WTC11 (cell line): ENCODE measurements at regions not wholly inside any gene's neighbourhood (a gene's known extent, or its start where the extent isn't known, plus 50 kb on each side); places are given as distances from the start of the nearest gene placed in this dataset.

Source experiments
- ATAC-seq: fragments of 200-7000 bp; cut with Tn5 transposase; 2 replicates; pipeline ENCODE4 v1.10.0; 2021; ENCODE audit warnings: mild to moderate bottlenecking, moderate library complexity
- CTCF ChIA-PET: fragments of 300-600 bp; sonication (Branson Sonifier 250); formaldehyde crosslinking; loops from one replicate; lab custom pipeline; 2021; ENCODE audit warnings: antibody characterized with exemption; lab: Charles Lee
- POLR2A ChIA-PET: fragments of 350-600 bp; sonication (Branson Sonifier 250); formaldehyde crosslinking; loops from one replicate; lab custom pipeline; 2021; ENCODE audit warnings: antibody characterized with exemption; lab: Charles Lee
- DNase-seq: peaks from one replicate; pipeline ENCODE4 v3.0.0; 2021; ENCODE audit warnings: low spot score
- H3K27ac Mint-ChIP-seq: 2 replicates; pipeline ENCODE4 v1.8.0; 2021; ENCODE audit warnings: mixed read lengths
- H3K27me3 Mint-ChIP-seq: 2 replicates; pipeline ENCODE4 v1.8.0; 2021; ENCODE audit warnings: low read depth, mild to moderate bottlenecking, moderate library complexity, mixed read lengths
- H3K36me3 Mint-ChIP-seq: 2 replicates; pipeline ENCODE4 v1.8.0; 2021; ENCODE audit warnings: mixed read lengths
- H3K4me1 Mint-ChIP-seq: 2 replicates; pipeline ENCODE4 v1.8.0; 2022; ENCODE audit warnings: mixed read lengths
- H3K4me3 Mint-ChIP-seq: 2 replicates; pipeline ENCODE4 v1.8.0; 2021; ENCODE audit warnings: mild to moderate bottlenecking, moderate library complexity, mixed read lengths
- H3K9me3 Mint-ChIP-seq: 2 replicates; pipeline ENCODE4 v1.8.0; 2021; ENCODE audit warnings: mixed read lengths
- EMX1 ChIP-seq: fragments of 250-450 bp; sonication (Bioruptor Pico); IDR thresholded peaks from 2 replicates; pipeline ENCODE4 v1.8.0; 2021; ENCODE audit warnings: mild to moderate bottlenecking
- FOXK1 ChIP-seq: sonication (generic); formaldehyde crosslinking; IDR thresholded peaks from 2 replicates; pipeline ENCODE4 v1.8.0; 2022; ENCODE audit warnings: mild to moderate bottlenecking, moderate library complexity, missing genetic modification reagents
- FOXP1 ChIP-seq: sonication (generic); formaldehyde crosslinking; IDR thresholded peaks from 2 replicates; pipeline ENCODE4 v1.8.0; 2022; ENCODE audit warnings: missing genetic modification reagents, mild to moderate bottlenecking, moderate library complexity, borderline replicate concordance
- GRHL2 ChIP-seq: fragments of 250-450 bp; sonication (Bioruptor Pico); IDR thresholded peaks from 2 replicates; pipeline ENCODE4 v1.8.0; 2022; ENCODE audit warnings: mild to moderate bottlenecking, moderate library complexity; ENCODE audit not compliant: insufficient replicate concordance, severe bottlenecking
- JUN ChIP-seq: sonication (generic); formaldehyde crosslinking; IDR thresholded peaks from 2 replicates; pipeline ENCODE4 v1.8.0; 2023; ENCODE audit warnings: mild to moderate bottlenecking, missing genetic modification reagents
- MXD4 ChIP-seq: fragments of 250-450 bp; sonication (Bioruptor Pico); IDR thresholded peaks from 2 replicates; pipeline ENCODE4 v1.8.0; 2021; ENCODE audit warnings: mild to moderate bottlenecking, moderate library complexity, borderline replicate concordance
- SMAD3 ChIP-seq: sonication (generic); formaldehyde crosslinking; IDR thresholded peaks from 2 replicates; pipeline ENCODE4 v1.8.0; 2022; ENCODE audit warnings: missing genetic modification reagents, mild to moderate bottlenecking, borderline replicate concordance
- SMAD4 ChIP-seq: sonication (generic); formaldehyde crosslinking; IDR thresholded peaks from 2 replicates; pipeline ENCODE4 v1.8.0; 2022; ENCODE audit warnings: mild to moderate bottlenecking, missing genetic modification reagents
- SOX15 ChIP-seq: fragments of 250-450 bp; sonication (Bioruptor Pico); IDR thresholded peaks from 2 replicates; pipeline ENCODE4 v1.9.0; 2021; ENCODE audit warnings: mild to moderate bottlenecking
- SP1 ChIP-seq: sonication (generic); formaldehyde crosslinking; conservative IDR thresholded peaks from 2 replicates; pipeline ENCODE4 v1.8.1; 2022; ENCODE audit warnings: missing genetic modification reagents
- TP53 ChIP-seq: sonication (generic); formaldehyde crosslinking; IDR thresholded peaks from 2 replicates; pipeline ENCODE4 v1.8.1; 2023; ENCODE audit warnings: mild to moderate bottlenecking, missing genetic modification reagents
- ZBTB21 ChIP-seq: sonication (generic); formaldehyde crosslinking; IDR thresholded peaks from 2 replicates; pipeline ENCODE4 v1.8.1; 2023; ENCODE audit warnings: mild to moderate bottlenecking, missing genetic modification reagents, borderline replicate concordance
- TF ChIP-seq, protein P1 (sequence below): sonication (generic); formaldehyde crosslinking; IDR thresholded peaks from 2 replicates; pipeline ENCODE4 v1.8.0; 2023; ENCODE audit warnings: missing genetic modification reagents
- TF ChIP-seq, protein P2 (sequence below): sonication (generic); formaldehyde crosslinking; IDR thresholded peaks from 2 replicates; pipeline ENCODE4 v1.8.1; 2022; ENCODE audit warnings: mild to moderate bottlenecking, missing genetic modification reagents, moderate library complexity, borderline replicate concordance
- TF ChIP-seq, protein P3 (sequence below): fragments of 250-450 bp; sonication (Bioruptor Pico); IDR thresholded peaks from 2 replicates; pipeline ENCODE4 v1.9.0; 2021; ENCODE audit warnings: mild to moderate bottlenecking
- TF ChIP-seq, protein P4 (sequence below): sonication (generic); formaldehyde crosslinking; IDR thresholded peaks from 2 replicates; pipeline ENCODE4 v1.8.1; 2022; ENCODE audit warnings: mild to moderate bottlenecking, moderate library complexity, missing genetic modification reagents
- TF ChIP-seq, protein P5 (sequence below): sonication (generic); formaldehyde crosslinking; IDR thresholded peaks from 2 replicates; pipeline ENCODE4 v1.8.0; 2023; ENCODE audit warnings: mild to moderate bottlenecking, missing genetic modification reagents

DNA sequence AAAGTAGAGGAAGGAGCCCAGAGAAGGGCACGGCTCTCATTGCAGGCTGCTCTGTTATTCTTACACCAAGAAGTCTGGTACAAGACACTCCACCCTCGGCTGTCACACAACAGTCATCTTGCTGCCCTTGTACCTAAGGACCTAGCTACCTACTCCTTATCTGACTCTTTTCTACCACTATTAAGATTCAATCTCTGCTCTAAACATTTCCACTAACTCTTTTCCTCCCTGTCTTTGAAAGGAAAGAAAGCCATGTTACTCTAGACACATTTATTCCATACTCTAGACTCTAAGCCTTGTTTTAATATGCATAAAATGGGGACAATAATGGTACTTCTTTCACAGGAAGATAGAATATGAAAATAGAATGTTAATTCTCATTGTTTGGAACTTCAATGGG, 73.3 kb upstream of the C3orf49 start:
- POLR2A ChIA-PET = no interaction called here
- ATAC-seq (no peak), DNase-seq (no peak)
- H3K4me3 Mint-ChIP-seq = no peak overlapping the region
- CTCF ChIA-PET = no interaction called here
- H3K36me3 Mint-ChIP-seq = no peaks in the 10 kb centered on the region
- TF ChIP-seq SMAD3 (CRISPR knock-in tag) = no peak
- TF ChIP-seq, protein P1, sequence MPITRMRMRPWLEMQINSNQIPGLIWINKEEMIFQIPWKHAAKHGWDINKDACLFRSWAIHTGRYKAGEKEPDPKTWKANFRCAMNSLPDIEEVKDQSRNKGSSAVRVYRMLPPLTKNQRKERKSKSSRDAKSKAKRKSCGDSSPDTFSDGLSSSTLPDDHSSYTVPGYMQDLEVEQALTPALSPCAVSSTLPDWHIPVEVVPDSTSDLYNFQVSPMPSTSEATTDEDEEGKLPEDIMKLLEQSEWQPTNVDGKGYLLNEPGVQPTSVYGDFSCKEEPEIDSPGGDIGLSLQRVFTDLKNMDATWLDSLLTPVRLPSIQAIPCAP (CRISPR knock-in tag) = no peak
- TF ChIP-seq, protein P2, sequence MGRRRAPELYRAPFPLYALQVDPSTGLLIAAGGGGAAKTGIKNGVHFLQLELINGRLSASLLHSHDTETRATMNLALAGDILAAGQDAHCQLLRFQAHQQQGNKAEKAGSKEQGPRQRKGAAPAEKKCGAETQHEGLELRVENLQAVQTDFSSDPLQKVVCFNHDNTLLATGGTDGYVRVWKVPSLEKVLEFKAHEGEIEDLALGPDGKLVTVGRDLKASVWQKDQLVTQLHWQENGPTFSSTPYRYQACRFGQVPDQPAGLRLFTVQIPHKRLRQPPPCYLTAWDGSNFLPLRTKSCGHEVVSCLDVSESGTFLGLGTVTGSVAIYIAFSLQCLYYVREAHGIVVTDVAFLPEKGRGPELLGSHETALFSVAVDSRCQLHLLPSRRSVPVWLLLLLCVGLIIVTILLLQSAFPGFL (CRISPR knock-in tag) = no peak
- no peak for TF ChIP-seq ZBTB21
- TF ChIP-seq, protein P3, sequence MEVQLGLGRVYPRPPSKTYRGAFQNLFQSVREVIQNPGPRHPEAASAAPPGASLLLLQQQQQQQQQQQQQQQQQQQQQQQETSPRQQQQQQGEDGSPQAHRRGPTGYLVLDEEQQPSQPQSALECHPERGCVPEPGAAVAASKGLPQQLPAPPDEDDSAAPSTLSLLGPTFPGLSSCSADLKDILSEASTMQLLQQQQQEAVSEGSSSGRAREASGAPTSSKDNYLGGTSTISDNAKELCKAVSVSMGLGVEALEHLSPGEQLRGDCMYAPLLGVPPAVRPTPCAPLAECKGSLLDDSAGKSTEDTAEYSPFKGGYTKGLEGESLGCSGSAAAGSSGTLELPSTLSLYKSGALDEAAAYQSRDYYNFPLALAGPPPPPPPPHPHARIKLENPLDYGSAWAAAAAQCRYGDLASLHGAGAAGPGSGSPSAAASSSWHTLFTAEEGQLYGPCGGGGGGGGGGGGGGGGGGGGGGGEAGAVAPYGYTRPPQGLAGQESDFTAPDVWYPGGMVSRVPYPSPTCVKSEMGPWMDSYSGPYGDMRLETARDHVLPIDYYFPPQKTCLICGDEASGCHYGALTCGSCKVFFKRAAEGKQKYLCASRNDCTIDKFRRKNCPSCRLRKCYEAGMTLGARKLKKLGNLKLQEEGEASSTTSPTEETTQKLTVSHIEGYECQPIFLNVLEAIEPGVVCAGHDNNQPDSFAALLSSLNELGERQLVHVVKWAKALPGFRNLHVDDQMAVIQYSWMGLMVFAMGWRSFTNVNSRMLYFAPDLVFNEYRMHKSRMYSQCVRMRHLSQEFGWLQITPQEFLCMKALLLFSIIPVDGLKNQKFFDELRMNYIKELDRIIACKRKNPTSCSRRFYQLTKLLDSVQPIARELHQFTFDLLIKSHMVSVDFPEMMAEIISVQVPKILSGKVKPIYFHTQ (CRISPR knock-in tag) = no peak
- TF ChIP-seq FOXK1 (CRISPR knock-in tag) = no peak
- no peak for TF ChIP-seq SP1 (CRISPR knock-in tag)
- TF ChIP-seq, protein P4, sequence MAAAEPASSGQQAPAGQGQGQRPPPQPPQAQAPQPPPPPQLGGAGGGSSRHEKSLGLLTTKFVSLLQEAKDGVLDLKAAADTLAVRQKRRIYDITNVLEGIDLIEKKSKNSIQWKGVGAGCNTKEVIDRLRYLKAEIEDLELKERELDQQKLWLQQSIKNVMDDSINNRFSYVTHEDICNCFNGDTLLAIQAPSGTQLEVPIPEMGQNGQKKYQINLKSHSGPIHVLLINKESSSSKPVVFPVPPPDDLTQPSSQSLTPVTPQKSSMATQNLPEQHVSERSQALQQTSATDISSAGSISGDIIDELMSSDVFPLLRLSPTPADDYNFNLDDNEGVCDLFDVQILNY (CRISPR knock-in tag) = no peak
- no peak for TF ChIP-seq GRHL2 (CRISPR knock-in tag)
- TF ChIP-seq JUN = no peak
- no peak for TF ChIP-seq TP53 (CRISPR knock-in tag)
- no peaks in the 10 kb centered on the region for H3K27me3 Mint-ChIP-seq
- H3K27ac Mint-ChIP-seq = no peak overlapping the region
- H3K9me3 Mint-ChIP-seq = peaks cover 14% of the 10 kb centered on the region
- H3K4me1 Mint-ChIP-seq = no peaks in the 10 kb centered on the region; the same call in 1 of the 2 replicates

DNA sequence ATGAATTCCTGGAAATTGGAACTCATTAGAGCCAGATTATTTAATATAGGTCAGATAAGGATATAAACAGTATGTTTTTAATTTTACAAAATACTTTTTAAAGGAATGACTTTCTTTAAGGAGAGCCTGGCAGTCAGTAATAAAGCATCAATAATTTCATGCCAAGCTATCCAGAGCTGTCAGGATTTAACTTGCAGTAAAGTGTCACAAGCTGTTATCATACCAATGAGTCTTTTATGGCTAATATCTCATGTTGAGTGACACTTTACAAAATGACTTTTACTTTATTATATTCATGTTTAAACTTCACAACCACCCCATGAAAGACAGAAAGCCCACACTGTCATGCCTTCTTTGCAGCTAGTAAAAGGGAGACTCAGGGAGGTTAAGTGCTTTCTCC, 72.9 kb upstream of the C3orf49 start:
- ATAC-seq (no peak), DNase-seq (no peak)
- Mint-ChIP-seq H3K4me3 (no peak overlapping the region), H3K4me1 (no peaks in the 10 kb centered on the region; the same call in 1 of the 2 replicates), H3K27ac (no peak overlapping the region), H3K36me3 (no peaks in the 10 kb centered on the region), H3K27me3 (no peaks in the 10 kb centered on the region), H3K9me3 (peaks cover 14% of the 10 kb centered on the region)
- ChIA-PET POLR2A (no interaction called here), CTCF (no interaction called here)
- TF ChIP-seq FOXP1 (no peak), SOX15 (CRISPR knock-in tag) (no peak), SMAD4 (CRISPR knock-in tag) (no peak), MXD4 (CRISPR knock-in tag) (no peak), EMX1 (CRISPR knock-in tag) (no peak)
- TF ChIP-seq, protein P3 (CRISPR knock-in tag) = no peak
- TF ChIP-seq, protein P5, sequence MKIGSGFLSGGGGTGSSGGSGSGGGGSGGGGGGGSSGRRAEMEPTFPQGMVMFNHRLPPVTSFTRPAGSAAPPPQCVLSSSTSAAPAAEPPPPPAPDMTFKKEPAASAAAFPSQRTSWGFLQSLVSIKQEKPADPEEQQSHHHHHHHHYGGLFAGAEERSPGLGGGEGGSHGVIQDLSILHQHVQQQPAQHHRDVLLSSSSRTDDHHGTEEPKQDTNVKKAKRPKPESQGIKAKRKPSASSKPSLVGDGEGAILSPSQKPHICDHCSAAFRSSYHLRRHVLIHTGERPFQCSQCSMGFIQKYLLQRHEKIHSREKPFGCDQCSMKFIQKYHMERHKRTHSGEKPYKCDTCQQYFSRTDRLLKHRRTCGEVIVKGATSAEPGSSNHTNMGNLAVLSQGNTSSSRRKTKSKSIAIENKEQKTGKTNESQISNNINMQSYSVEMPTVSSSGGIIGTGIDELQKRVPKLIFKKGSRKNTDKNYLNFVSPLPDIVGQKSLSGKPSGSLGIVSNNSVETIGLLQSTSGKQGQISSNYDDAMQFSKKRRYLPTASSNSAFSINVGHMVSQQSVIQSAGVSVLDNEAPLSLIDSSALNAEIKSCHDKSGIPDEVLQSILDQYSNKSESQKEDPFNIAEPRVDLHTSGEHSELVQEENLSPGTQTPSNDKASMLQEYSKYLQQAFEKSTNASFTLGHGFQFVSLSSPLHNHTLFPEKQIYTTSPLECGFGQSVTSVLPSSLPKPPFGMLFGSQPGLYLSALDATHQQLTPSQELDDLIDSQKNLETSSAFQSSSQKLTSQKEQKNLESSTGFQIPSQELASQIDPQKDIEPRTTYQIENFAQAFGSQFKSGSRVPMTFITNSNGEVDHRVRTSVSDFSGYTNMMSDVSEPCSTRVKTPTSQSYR = no peak
